GM12878 (cell line): ENCODE measurements at regions not wholly inside any gene's neighbourhood (a gene's known extent, or its start where the extent isn't known, plus 50 kb on each side); places are given as distances from the start of the nearest gene placed in this dataset.

Experiments
- ATAC-seq: fragments of 200-7000 bp; cut with Tn5 transposase; 3 replicates; pipeline ENCODE4 v1.9.1; 2020; ENCODE audit warnings: mild to moderate bottlenecking, moderate library complexity
- BruUV-seq: library from RNA; stranded (reverse); fragments of 400-500 nt; replicated peaks from 2 replicates; lab custom pipeline; 2021; lab: Mats Ljungman, UMichigan
- CTCF ChIA-PET: fragments of 300-600 bp; sonication (Branson Sonifier 250); formaldehyde crosslinking; extraction: SDS; loops from one replicate; lab custom pipeline; 2021; ENCODE audit warnings: inconsistent platforms; lab: Yijun Ruan, JAX
- POLR2A ChIA-PET: fragments of 350-600 bp; formaldehyde crosslinking; extraction: SDS; loops from one replicate; lab custom pipeline; 2021; ENCODE audit warnings: inconsistent platforms; lab: Charles Lee
- RAD21 ChIA-PET: fragments of 300-600 bp; sonication (Branson Sonifier 250); formaldehyde crosslinking; loops from one replicate; lab custom pipeline; 2023; ENCODE audit warnings: antibody characterized with exemption; ENCODE audit not compliant: unreplicated experiment; lab: Charles Lee
- SMC1A ChIA-PET: fragments of 300-600 bp; sonication (Branson Sonifier 250); formaldehyde crosslinking; loops from one replicate; lab custom pipeline; 2023; ENCODE audit not compliant: unreplicated experiment, uncharacterized antibody; lab: Charles Lee
- DNase-seq: peaks from one replicate; pipeline ENCODE4 v3.0.0-alpha.2; 2011; ENCODE audit warnings: low read depth, low spot score
- FAIRE-seq: peaks from 3 replicates; lab custom pipeline; 2011; peaks lifted over from hg19 to GRCh38; lab: Jason Lieb, UNC
- H2AFZ ChIP-seq: 2 replicates; pipeline ENCODE4 v1.6.0; 2011; ENCODE audit warnings: low read depth, low read length, control low read depth; ENCODE audit not compliant: control insufficient read depth
- H3K27ac ChIP-seq: 2 replicates; pipeline ENCODE4 v1.5.1; 2011; ENCODE audit warnings: control low read depth; ENCODE audit not compliant: control insufficient read depth, insufficient read depth
- H3K27me3 ChIP-seq, 2 experiments: replicated peaks in 1 of 2; 2 replicates each; pipeline versions ENCODE4 v1.6.0 to v1.6.1; 2011; ENCODE audit warnings: low read length in 1 of 2; ENCODE audit not compliant: control insufficient read depth in 2 of 2, insufficient read depth in 2 of 2
- H3K36me3 ChIP-seq, 2 experiments: 2 replicates each; pipeline ENCODE4 v1.5.1; 2011; ENCODE audit warnings: low read length in 1 of 2; ENCODE audit not compliant: control insufficient read depth in 2 of 2, insufficient read depth in 2 of 2
- H3K4me1 ChIP-seq: 2 replicates; pipeline ENCODE4 v1.6.1; 2011; ENCODE audit warnings: mild to moderate bottlenecking, low read length, moderate library complexity, mixed read lengths; ENCODE audit not compliant: control insufficient read depth, insufficient read depth
- H3K4me2 ChIP-seq: 2 replicates; pipeline ENCODE4 v1.6.0; 2011; ENCODE audit warnings: control low read depth; ENCODE audit not compliant: control insufficient read depth, insufficient read depth
- H3K4me3 ChIP-seq: fragments of 200-600 bp; sonication (generic); 2 replicates; pipeline ENCODE4 v1.5.1; 2016
- H3K79me2 ChIP-seq: 2 replicates; pipeline ENCODE4 v1.6.0; 2011; ENCODE audit warnings: low read length; ENCODE audit not compliant: control insufficient read depth, insufficient read depth
- H3K9ac ChIP-seq: 2 replicates; pipeline ENCODE4 v1.8.0; 2011; ENCODE audit warnings: low read length, control low read depth, mixed read lengths; ENCODE audit not compliant: control insufficient read depth, insufficient read depth
- H3K9me3 ChIP-seq: replicated peaks from 3 replicates; pipeline ENCODE4 v1.5.1; 2011; ENCODE audit warnings: mild to moderate bottlenecking, low read length; ENCODE audit not compliant: control insufficient read depth, insufficient read depth
- H4K20me1 ChIP-seq: 2 replicates; pipeline ENCODE4 v1.6.0; 2011; ENCODE audit not compliant: control insufficient read depth, insufficient read depth
- ESRRA ChIP-seq: IDR thresholded peaks from 2 replicates; pipeline ENCODE4 v1.6.1; 2012; ENCODE audit warnings: mild to moderate bottlenecking, low read length, improper control_type of control experiment
- MXI1 ChIP-seq: fragments of 150-350 bp; IDR thresholded peaks from 2 replicates; pipeline ENCODE4 v1.6.1; 2011; ENCODE audit warnings: low read depth, mild to moderate bottlenecking, inconsistent platforms, low read length, improper control_type of control experiment
- MYC ChIP-seq: IDR thresholded peaks from 2 replicates; pipeline ENCODE4 v1.6.1; 2011; ENCODE audit warnings: mild to moderate bottlenecking, low read length, moderate library complexity, inconsistent platforms; ENCODE audit not compliant: insufficient read depth, insufficient replicate concordance, insufficient read length, severe bottlenecking
- PBX3 ChIP-seq: IDR thresholded peaks from 2 replicates; pipeline ENCODE4 v1.6.1; 2011; ENCODE audit warnings: mild to moderate bottlenecking, low read depth, low read length, moderate library complexity; ENCODE audit not compliant: insufficient replicate concordance
- POLR2A ChIP-seq: IDR thresholded peaks from 2 replicates; pipeline ENCODE4 v1.6.1; 2011; ENCODE audit warnings: low read depth, mild to moderate bottlenecking, low read length
- RUNX3 ChIP-seq: IDR thresholded peaks from 2 replicates; pipeline ENCODE4 v1.6.1; 2012; ENCODE audit warnings: low read length, inconsistent platforms
- SIN3A ChIP-seq: IDR thresholded peaks from 2 replicates; pipeline ENCODE4 v1.6.1; 2012; ENCODE audit warnings: low read depth, low read length, improper control_type of control experiment
- SIX5 ChIP-seq: IDR thresholded peaks from 2 replicates; pipeline ENCODE4 v1.6.1; 2011; ENCODE audit warnings: mild to moderate bottlenecking, low read depth, low read length, moderate library complexity; ENCODE audit not compliant: severe bottlenecking
- SMC3 ChIP-seq: IDR thresholded peaks from 2 replicates; pipeline ENCODE4 v1.6.1; 2011; ENCODE audit warnings: low read length, improper control_type of control experiment, borderline replicate concordance
- ZNF24 ChIP-seq: fragments of 450-650 bp; IDR thresholded peaks from 2 replicates; pipeline ENCODE4 v1.6.1; 2017; ENCODE audit warnings: antibody characterized with exemption, mild to moderate bottlenecking
- WGBS: methylation state at CpG from one replicate; pipeline ENCODE4 v1.1.6; 2016; ENCODE audit warnings: low lambda C conversion rate; ENCODE audit not compliant: insufficient replicate concordance, insufficient coverage; ENCODE audit errors: missing lambda C conversion rate; 5-methylcytosine and 5-hydroxymethylcytosine counted together
- in situ Hi-C: fragments of 300-500 bp; cut with MboI; formaldehyde crosslinking; loops from 9 replicates; pipeline ENCODE4 v1.14.3; 2018; ENCODE audit warnings: mixed read lengths
- intact Hi-C: fragments of 100-400 bp; cut with micrococcal nuclease; formaldehyde crosslinking; loops from one replicate; pipeline ENCODE4 v1.14.2; 2022; ENCODE audit not compliant: unreplicated experiment

DNA sequence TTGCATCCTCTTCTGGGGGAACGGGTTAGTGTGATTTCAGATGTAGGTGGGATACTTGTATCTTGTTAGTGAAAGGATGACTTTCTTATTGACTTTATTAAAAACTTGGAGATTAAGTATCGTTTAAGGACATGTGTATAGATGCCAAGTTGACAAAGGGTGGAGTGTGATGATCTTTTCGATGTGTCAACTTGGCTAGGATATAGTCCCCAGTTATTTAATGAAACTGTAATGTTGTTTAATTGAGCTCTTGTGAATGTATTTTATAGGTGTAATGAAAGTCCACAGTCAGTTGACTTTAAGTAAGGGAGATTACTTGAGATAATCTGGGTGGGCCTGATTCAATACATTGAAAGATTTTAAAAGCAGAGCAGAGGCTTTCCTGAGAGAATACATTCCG lies 127.0 kb downstream of the AASDH start:
- in situ Hi-C loops, result no loop called here
- no peak for FAIRE-seq
- H4K20me1 ChIP-seq, result no peaks in the 10 kb centered on the region
- TF ChIP-seq ZNF24 (no peak), SIN3A (no peak), ESRRA (no peak), SIX5 (no peak), RUNX3 (no peak), MXI1 (no peak), POLR2A (no peak), MYC (no peak), PBX3 (no peak), SMC3 (no peak)
- TF ChIP-seq, all 136 proteins: peak for 0
- BruUV-seq, result no TSS peak
- ATAC-seq (no peak), DNase-seq (no peak)
- H3K4me2 ChIP-seq, result no peak overlapping the region
- no peak overlapping the region for H3K4me3 ChIP-seq
- POLR2A ChIA-PET, result no interaction called here
- RAD21 ChIA-PET, result no interaction called here
- WGBS, result 55% methylated on average over 4 of the region's 4 CpGs
- intact Hi-C loops, result no loop called here
- SMC1A ChIA-PET, result interaction anchor here (0.6 kb wide), 1 partner anchor 909 kb away, joined by 3 read pairs; no protein-coding TSS in a partner anchor
- H3K79me2 ChIP-seq, result no peaks in the 10 kb centered on the region
- H3K27ac ChIP-seq, result no peak overlapping the region
- H2AFZ ChIP-seq, result no peak overlapping the region
- no peaks in the 10 kb centered on the region; the same call in 2 of the 3 replicates for H3K9me3 ChIP-seq
- CTCF ChIA-PET, result no interaction called here
- H3K9ac ChIP-seq, result no peak overlapping the region
- H3K36me3 ChIP-seq, result no peaks in the 10 kb centered on the region
- H3K27me3 ChIP-seq, result no peaks in the 10 kb centered on the region
- peaks cover 5% of the 10 kb centered on the region; the same call in 1 of the 2 replicates for H3K4me1 ChIP-seq
